ENCODE measurements at regions not wholly inside any gene's neighbourhood (a gene's known extent, or its start where the extent isn't known, plus 50 kb on each side); places are given as distances from the start of the nearest gene placed in this dataset.

- no peaks in the 10 kb centered on the region for H3K36me3 Mint-ChIP-seq (ENCODE audit: low read depth)
- TF ChIP-seq CTCF (IDR thresholded peaks at IDR 0.05; ENCODE audit: unreplicated experiment in 3 of 3): no peak
- no peak overlapping the region for H3K4me3 Mint-ChIP-seq
- no peak overlapping the region for H3K27ac Mint-ChIP-seq
- H3K4me1 Mint-ChIP-seq: no peaks in the 10 kb centered on the region
- no peaks in the 10 kb centered on the region for H3K27me3 Mint-ChIP-seq (ENCODE audit: low read depth)
- H3K9me3 Mint-ChIP-seq: peaks cover 32% of the 10 kb centered on the region
These were observed 581.4 kb upstream of the GJE1 start for GRCh38 chr6:141551318-141551717.

GRCh38 chr6:141550471-141550870, 582.3 kb upstream of the GJE1 start:
- no peaks in the 10 kb centered on the region for H3K36me3 Mint-ChIP-seq (ENCODE audit: low read depth)
- no peak for TF ChIP-seq CTCF (IDR thresholded peaks at IDR 0.05; ENCODE audit: unreplicated experiment in 3 of 3)
- no peak overlapping the region for H3K4me3 Mint-ChIP-seq
- H3K27ac Mint-ChIP-seq: no peak overlapping the region
- no peaks in the 10 kb centered on the region for H3K4me1 Mint-ChIP-seq
- H3K9me3 Mint-ChIP-seq: peaks cover 32% of the 10 kb centered on the region
- H3K27me3 Mint-ChIP-seq (ENCODE audit: low read depth): no peaks in the 10 kb centered on the region

GRCh38 chr6:141548966-141549365, 583.8 kb upstream of the GJE1 start:
- Mint-ChIP-seq H3K27me3 (ENCODE audit: low read depth) (no peaks in the 10 kb centered on the region), H3K4me1 (no peaks in the 10 kb centered on the region), H3K9me3 (peaks cover 32% of the 10 kb centered on the region), H3K36me3 (ENCODE audit: low read depth) (no peaks in the 10 kb centered on the region), H3K27ac (no peak overlapping the region), H3K4me3 (no peak overlapping the region)
- no peak for TF ChIP-seq CTCF (IDR thresholded peaks at IDR 0.05; ENCODE audit: unreplicated experiment in 3 of 3)

GRCh38 chr6:141541581-141542324, 591.0 kb upstream of the GJE1 start:
- Mint-ChIP-seq H3K36me3 (ENCODE audit: low read depth) (no peaks in the 10 kb centered on the region), H3K27ac (peak overlapping the region; percentile 4 to 14 (median 11)), H3K27me3 (ENCODE audit: low read depth) (no peaks in the 10 kb centered on the region), H3K4me1 (peaks cover 6% of the 10 kb centered on the region), H3K9me3 (peaks cover 3% of the 10 kb centered on the region), H3K4me3 (no peak overlapping the region)
- TF ChIP-seq CTCF (IDR thresholded peaks at IDR 0.05; ENCODE audit: unreplicated experiment in 3 of 3): no peak

GRCh38 chr6:141540207-141540606, 592.5 kb upstream of the GJE1 start:
- Mint-ChIP-seq H3K36me3 (ENCODE audit: low read depth) (no peaks in the 10 kb centered on the region), H3K27ac (no peak overlapping the region), H3K27me3 (ENCODE audit: low read depth) (no peaks in the 10 kb centered on the region), H3K4me1 (peaks cover 6% of the 10 kb centered on the region), H3K4me3 (no peak overlapping the region), H3K9me3 (no peaks in the 10 kb centered on the region)
- TF ChIP-seq CTCF (IDR thresholded peaks at IDR 0.05; ENCODE audit: unreplicated experiment in 3 of 3): no peak

GRCh38 chr6:141539617-141540016, 593.1 kb upstream of the GJE1 start:
- TF ChIP-seq CTCF (IDR thresholded peaks at IDR 0.05; ENCODE audit: unreplicated experiment in 3 of 3): no peak
- H3K4me1 Mint-ChIP-seq: peaks cover 6% of the 10 kb centered on the region
- no peaks in the 10 kb centered on the region for H3K36me3 Mint-ChIP-seq (ENCODE audit: low read depth)
- no peak overlapping the region for H3K4me3 Mint-ChIP-seq
- H3K9me3 Mint-ChIP-seq: no peaks in the 10 kb centered on the region
- H3K27ac Mint-ChIP-seq: no peak overlapping the region
- no peaks in the 10 kb centered on the region for H3K27me3 Mint-ChIP-seq (ENCODE audit: low read depth)

Measured in nephron (organoid).